Skeletal muscle tissue (tissue), 3 donors: ENCODE measurements at regions not wholly inside any gene's neighbourhood (a gene's known extent, or its start where the extent isn't known, plus 50 kb on each side); places are given as distances from the start of the nearest gene placed in this dataset.
"Not testable (repeated sequence)": the region's sequence is repeated elsewhere in the genome, so short reads cannot be mapped to it uniquely, and the experiment has no call there.

ENCODE experiments used
- H3K27ac ChIP-seq: one replicate; pipeline ENCODE4 v1.7.0; 2013; ENCODE audit warnings: mild to moderate bottlenecking, low read depth, low read length, inconsistent platforms
- H3K27me3 ChIP-seq, 3 donors: one replicate each; pipeline ENCODE4 v1.7.0; 2013; ENCODE audit warnings: low read length in 3 of 3; ENCODE audit not compliant: control insufficient read depth in 3 of 3, insufficient read depth in 3 of 3
- H3K36me3 ChIP-seq, 3 donors: one replicate each; pipeline ENCODE4 v1.7.0; 2013; ENCODE audit warnings: low read length in 3 of 3; ENCODE audit not compliant: control insufficient read depth in 3 of 3, insufficient read depth in 3 of 3
- H3K4me1 ChIP-seq, 3 donors: one replicate each; pipeline ENCODE4 v1.7.0; 2013; ENCODE audit warnings: low read length in 3 of 3, mild to moderate bottlenecking in 3 of 3; ENCODE audit not compliant: control insufficient read depth in 3 of 3, insufficient read depth in 3 of 3
- H3K4me3 ChIP-seq, 3 donors: one replicate each; pipeline ENCODE4 v1.7.0; 2013; ENCODE audit warnings: low read length in 3 of 3
- H3K9ac ChIP-seq, 3 donors: one replicate each; pipeline ENCODE4 v1.7.0; 2013; ENCODE audit warnings: low read length in 3 of 3, mild to moderate bottlenecking in 3 of 3, moderate library complexity in 2 of 3, low read depth in 1 of 3
- H3K9me3 ChIP-seq, 3 donors: one replicate each; pipeline ENCODE4 v1.7.0; 2013; ENCODE audit warnings: low read length in 3 of 3; ENCODE audit not compliant: control insufficient read depth in 3 of 3
- donor health status: Osteomylitis.

DNA sequence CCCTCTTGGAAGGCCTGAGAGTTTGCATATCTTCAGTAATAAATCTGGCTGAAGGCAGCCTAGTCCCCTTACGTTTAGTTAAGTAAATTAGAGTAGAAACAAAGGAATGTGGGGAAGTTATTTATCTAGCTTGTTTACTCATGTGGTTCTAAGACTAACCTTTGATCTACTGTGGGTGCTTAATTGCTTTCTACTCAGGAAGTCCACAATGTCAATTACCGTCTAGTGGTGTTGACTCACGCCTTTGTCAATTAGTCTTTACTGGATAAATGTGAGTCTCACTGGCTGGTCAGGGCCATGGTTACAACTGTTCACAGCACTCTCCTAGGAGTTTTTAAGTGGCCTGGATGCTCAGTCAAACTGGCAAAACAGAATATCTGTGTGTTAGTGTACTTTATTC lies 2338.4 kb downstream of the TP53TG3F start:
- H3K4me3 ChIP-seq = no peak overlapping the region
- H3K36me3 ChIP-seq = no peaks in the 10 kb centered on the region
- no peak overlapping the region for H3K27ac ChIP-seq
- H3K4me1 ChIP-seq = no peaks in the 10 kb centered on the region
- peaks cover 0 to 3% (median 0%) of the 10 kb centered on the region in 3 donors for H3K9me3 ChIP-seq
- H3K9ac ChIP-seq = no peak overlapping the region
- H3K27me3 ChIP-seq = peaks cover 0 to 4% (median 0%) of the 10 kb centered on the region in 3 donors

DNA sequence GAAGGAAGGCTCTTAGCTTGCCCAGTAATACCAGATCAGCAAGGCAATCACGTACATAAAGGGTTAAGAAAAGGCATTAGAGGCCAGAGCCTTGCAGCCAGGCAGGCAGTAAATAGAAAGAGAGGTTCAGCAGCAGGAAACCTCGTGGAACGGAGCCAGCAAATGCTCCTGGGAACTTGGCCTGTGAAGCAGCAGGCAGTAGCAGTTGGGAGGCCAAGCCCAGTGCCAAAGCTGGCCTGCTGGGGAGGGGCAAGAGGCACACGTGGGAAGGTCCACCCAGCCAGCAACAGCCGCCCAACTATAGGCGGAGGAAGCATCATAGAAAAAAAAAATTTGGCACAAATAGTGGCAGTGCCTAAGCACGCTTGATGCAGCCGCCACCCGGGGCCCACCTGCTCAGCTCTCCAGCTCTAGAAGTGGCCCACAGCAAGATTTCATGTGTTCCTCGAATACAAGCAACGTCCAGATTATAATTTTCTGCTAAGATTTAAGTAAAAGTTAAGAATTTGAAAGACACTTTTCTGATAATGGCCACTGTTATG lies 2339.5 kb downstream of the TP53TG3F start:
- H3K4me1 ChIP-seq = no peaks in the 10 kb centered on the region
- peaks cover 0 to 3% (median 0%) of the 10 kb centered on the region in 3 donors for H3K9me3 ChIP-seq
- no peaks in the 10 kb centered on the region for H3K36me3 ChIP-seq

DNA sequence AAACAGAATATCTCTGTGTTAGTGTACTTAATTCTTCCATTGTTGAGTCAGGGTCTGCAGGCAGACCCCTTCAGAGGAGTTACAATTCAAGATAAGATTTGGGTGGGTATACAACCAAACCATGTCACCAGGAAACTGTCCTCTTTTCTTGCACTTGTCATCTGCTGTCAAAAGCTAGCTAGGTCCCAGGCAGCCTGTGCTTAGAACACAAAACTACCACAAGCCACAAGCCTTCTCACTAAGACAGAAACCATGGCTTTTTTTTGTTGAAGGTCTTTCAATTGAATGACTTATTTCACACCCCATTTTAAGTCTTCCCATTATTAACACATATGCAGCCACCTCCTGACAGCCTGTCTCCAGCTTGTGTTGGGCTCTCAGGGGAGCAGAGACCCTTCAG lies 2345.1 kb downstream of the TP53TG3F start:
- not testable (repeated sequence) for H3K4me3 ChIP-seq, H3K27ac ChIP-seq, H3K4me1 ChIP-seq, H3K9me3 ChIP-seq, H3K9ac ChIP-seq, H3K36me3 ChIP-seq, H3K27me3 ChIP-seq

More for the DNA sequence above, 2339.5 kb downstream of the TP53TG3F start:
- H3K9ac ChIP-seq = no peak overlapping the region
- peaks cover 0 to 4% (median 0%) of the 10 kb centered on the region in 3 donors for H3K27me3 ChIP-seq
- H3K4me3 ChIP-seq = no peak overlapping the region
- H3K27ac ChIP-seq = no peak overlapping the region

DNA sequence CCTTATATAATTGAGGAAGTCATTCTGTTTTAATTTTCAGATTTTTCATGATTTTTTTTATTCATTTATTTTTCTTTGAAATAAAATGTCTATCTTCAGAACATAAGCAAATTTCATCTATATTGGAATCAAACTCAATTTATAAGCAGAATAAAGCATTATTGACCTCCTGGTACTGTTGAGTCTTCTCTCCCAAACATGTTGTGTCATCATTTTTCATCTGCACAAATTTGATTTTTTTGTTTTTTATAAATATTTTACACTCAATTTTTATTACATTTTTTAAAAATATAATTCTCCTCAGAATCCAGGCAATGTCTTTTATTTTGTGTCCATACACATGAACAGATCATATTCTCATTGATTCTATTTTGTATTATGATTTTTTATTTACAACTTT lies 2363.9 kb downstream of the TP53TG3F start:
- Histone ChIP-seq H3K27ac (no peak overlapping the region), H3K4me3 (no peak overlapping the region), H3K27me3 (no peaks in the 10 kb centered on the region), H3K9ac (no peak overlapping the region), H3K9me3 (no peaks in the 10 kb centered on the region), H3K4me1 (no peaks in the 10 kb centered on the region), H3K36me3 (no peaks in the 10 kb centered on the region)

DNA sequence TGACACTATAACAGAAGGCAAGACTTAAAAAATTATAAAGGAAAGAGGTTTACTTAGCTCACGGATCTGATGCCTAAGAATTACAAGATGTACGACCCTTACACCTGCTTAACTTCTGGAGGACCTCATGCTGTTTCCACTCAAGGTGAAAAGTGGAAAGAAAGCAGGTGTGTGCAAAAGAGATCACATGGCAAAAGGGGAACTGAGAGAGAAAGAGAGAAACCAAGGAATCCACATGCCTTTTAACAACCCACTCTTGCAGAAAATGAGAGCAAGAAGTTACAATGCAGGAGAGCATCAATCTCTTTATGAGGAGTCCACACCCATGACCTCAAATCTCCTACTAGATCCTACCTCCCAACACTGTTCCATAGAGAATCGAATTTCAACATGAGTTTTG lies 2382.2 kb downstream of the TP53TG3F start:
- H3K4me3 ChIP-seq = no peak overlapping the region
- H3K9ac ChIP-seq = no peak overlapping the region
- H3K27ac ChIP-seq = no peak overlapping the region
- H3K27me3 ChIP-seq = no peaks in the 10 kb centered on the region
- no peaks in the 10 kb centered on the region for H3K4me1 ChIP-seq
- H3K9me3 ChIP-seq = no peaks in the 10 kb centered on the region
- H3K36me3 ChIP-seq = no peaks in the 10 kb centered on the region

DNA sequence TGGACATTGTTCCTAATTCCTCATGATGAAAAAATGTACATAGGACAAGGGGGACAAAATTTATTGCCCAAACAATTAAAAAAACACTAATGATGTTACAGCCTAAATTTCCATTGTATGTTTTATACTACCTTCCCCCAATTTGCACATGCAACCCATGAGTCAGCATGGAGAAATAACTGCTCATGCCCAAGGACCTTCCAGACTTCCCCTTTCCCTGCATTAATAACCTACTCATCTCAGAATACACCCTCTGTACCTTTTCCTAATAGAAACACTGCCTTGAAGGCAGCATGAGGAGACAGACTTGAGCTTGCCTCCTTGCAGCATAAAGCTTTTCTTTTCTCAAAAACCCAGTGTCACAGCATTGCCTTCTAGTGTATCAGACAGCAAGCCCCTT lies 2402.8 kb downstream of the TP53TG3F start:
- Histone ChIP-seq H3K9ac (no peak overlapping the region), H3K27me3 (no peaks in the 10 kb centered on the region), H3K9me3 (peaks cover 0 to 6% (median 0%) of the 10 kb centered on the region in 3 donors), H3K27ac (no peak overlapping the region), H3K36me3 (no peaks in the 10 kb centered on the region), H3K4me3 (no peak overlapping the region), H3K4me1 (no peaks in the 10 kb centered on the region)

DNA sequence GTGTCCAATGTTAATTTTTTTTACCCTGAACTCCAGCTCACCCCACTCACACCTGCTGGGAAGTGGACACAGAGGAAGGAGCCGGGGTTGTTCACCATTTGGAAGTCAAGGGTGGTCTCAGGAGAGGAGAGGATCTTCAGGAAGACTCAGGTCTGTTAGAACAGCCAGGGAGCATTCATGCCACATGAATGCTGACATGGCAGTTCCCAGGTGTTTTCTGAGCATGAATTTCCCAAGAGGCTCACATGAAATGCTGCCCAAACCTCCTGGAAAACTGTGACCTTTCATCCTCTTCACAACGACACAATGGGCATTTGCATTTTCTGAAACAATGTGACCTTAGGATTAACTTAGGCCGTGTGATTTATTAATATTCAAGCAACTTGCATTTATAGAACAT lies 2409.2 kb downstream of the TP53TG3F start:
- Histone ChIP-seq H3K27ac (no peak overlapping the region), H3K27me3 (no peaks in the 10 kb centered on the region), H3K4me1 (no peaks in the 10 kb centered on the region), H3K4me3 (no peak overlapping the region), H3K9me3 (peaks cover 0 to 6% (median 0%) of the 10 kb centered on the region in 3 donors), H3K36me3 (no peaks in the 10 kb centered on the region), H3K9ac (no peak overlapping the region)

DNA sequence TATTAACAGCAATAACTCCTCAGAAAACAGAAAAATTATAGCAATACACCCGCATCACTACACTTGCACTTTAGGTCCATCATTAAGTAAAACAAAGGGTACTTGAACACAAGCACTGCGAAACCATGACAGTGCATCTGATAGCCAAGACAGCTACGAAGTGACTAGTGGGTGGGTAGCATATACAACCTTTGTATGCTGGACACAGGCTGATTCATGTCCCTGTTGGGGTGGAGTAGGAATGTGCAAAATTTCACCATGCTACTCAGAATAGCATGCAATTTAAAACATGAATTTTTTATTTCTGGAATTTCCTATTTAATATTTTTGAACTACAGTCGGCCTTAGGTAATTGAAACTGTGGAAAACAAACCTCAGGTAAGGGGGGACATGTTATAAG lies 2414.1 kb downstream of the TP53TG3F start:
- H3K9ac ChIP-seq = no peak overlapping the region
- no peak overlapping the region for H3K27ac ChIP-seq
- H3K36me3 ChIP-seq = no peaks in the 10 kb centered on the region
- H3K4me3 ChIP-seq = no peak overlapping the region
- H3K4me1 ChIP-seq = no peaks in the 10 kb centered on the region
- H3K27me3 ChIP-seq = no peaks in the 10 kb centered on the region
- H3K9me3 ChIP-seq = peaks cover 0 to 2% (median 0%) of the 10 kb centered on the region in 3 donors

DNA sequence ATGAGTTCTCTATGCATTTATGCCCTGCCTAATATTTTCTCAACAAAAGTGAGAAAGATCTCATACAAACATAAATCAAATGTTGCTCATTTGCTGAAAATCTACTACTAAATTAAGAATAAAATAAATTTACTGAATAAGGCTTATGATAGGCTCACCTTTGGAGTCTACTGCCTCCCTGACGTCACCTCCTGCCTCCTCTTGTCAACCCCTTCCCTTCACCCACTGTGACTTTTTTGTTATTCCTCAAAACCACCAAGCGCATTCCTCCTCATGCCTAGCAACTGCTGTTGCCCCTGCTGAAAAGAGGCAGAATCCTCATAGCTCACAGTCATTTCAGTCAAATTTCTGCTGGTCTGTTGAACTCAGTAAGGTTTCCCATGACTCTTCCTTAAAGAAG lies 2422.2 kb downstream of the TP53TG3F start:
- H3K9me3 ChIP-seq = peaks cover 0 to 2% (median 0%) of the 10 kb centered on the region in 3 donors
- no peaks in the 10 kb centered on the region for H3K27me3 ChIP-seq
- H3K9ac ChIP-seq = no peak overlapping the region
- H3K4me1 ChIP-seq = no peaks in the 10 kb centered on the region
- H3K27ac ChIP-seq = no peak overlapping the region
- H3K4me3 ChIP-seq = no peak overlapping the region
- no peaks in the 10 kb centered on the region for H3K36me3 ChIP-seq

DNA sequence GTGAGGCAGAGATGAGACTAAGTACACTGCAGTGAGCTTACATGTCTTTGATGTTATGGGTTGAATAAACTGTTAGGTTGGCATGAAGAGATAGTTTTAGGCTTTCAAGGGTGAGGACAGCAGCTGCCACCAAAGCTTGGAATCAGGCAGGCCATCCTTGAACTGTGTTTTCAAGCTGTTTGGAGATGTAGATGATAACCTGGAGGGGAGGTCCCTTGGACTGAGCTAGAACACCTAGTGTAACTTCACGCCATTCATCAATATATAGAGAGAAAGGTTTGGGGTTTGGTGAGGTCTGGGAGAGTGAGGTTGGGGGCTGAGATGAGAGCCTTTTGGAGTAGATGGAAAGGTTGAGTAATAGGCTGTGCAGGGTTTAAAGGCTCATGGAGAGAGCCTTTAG lies 2447.0 kb downstream of the TP53TG3F start:
- H3K36me3 ChIP-seq = no peaks in the 10 kb centered on the region
- H3K27ac ChIP-seq = no peak overlapping the region
- peaks cover 0 to 4% (median 2%) of the 10 kb centered on the region in 3 donors for H3K9me3 ChIP-seq
- no peak overlapping the region for H3K9ac ChIP-seq
- H3K27me3 ChIP-seq = no peaks in the 10 kb centered on the region
- H3K4me1 ChIP-seq = no peaks in the 10 kb centered on the region
- no peak overlapping the region for H3K4me3 ChIP-seq
